ENCODE measurements at regions not wholly inside any gene's neighbourhood (a gene's known extent, or its start where the extent isn't known, plus 50 kb on each side); places are given as distances from the start of the nearest gene placed in this dataset.

GRCh38 chr9:38249587-38250210 is 142.8 kb upstream of the ALDH1B1 start:
- DNase-seq (ENCODE audit: low spot score): no peak

GRCh38 chr9:38249049-38249448 is 143.5 kb upstream of the ALDH1B1 start:
- DNase-seq (ENCODE audit: low spot score): no peak
- 0 out of 2 replicates have a peak, but pooled peaks cover 4% of the 10 kb centered on the region for H3K27me3 ChIP-seq (ENCODE audit: insufficient read depth)
- ATAC-seq: no peak
- no peaks in the 10 kb centered on the region for H3F3A ChIP-seq (replicated peaks; ENCODE audit: low read depth)
- H3K4me2 ChIP-seq: no peak overlapping the region
- Mint-ChIP-seq H3K36me3 (ENCODE audit: low read depth) (no peaks in the 10 kb centered on the region), H3K9me3 (no peaks in the 10 kb centered on the region), H3K4me1 (peaks cover 6% of the 10 kb centered on the region; the same call in 2 of the 3 replicates), H3K27ac (no peak overlapping the region), H3K4me3 (no peak overlapping the region), H3K27me3 (ENCODE audit: insufficient read depth, low read depth, poor library complexity) (peaks cover 10% of the 10 kb centered on the region)
- H3K4me1 ChIP-seq (ENCODE audit: insufficient read depth): no peaks in the 10 kb centered on the region
- no peaks in the 10 kb centered on the region for H3K79me2 ChIP-seq (replicated peaks; ENCODE audit: insufficient read depth)
- no peaks in the 10 kb centered on the region for H4K20me1 ChIP-seq (replicated peaks; ENCODE audit: insufficient read depth)
- H3K9me2 ChIP-seq (ENCODE audit: insufficient read depth): no peaks in the 10 kb centered on the region
- H3K4me3 ChIP-seq: no peak overlapping the region
- no peaks in the 10 kb centered on the region for H3K36me3 ChIP-seq (ENCODE audit: insufficient read depth)
- no peak overlapping the region for H3K27ac ChIP-seq (ENCODE audit: low read depth)
- no peak overlapping the region for H2AFZ ChIP-seq
- no peak for TF ChIP-seq EZH2 (IDR thresholded peaks at IDR 0.05; ENCODE audit: low read depth, unreplicated experiment)
- no peak for TF ChIP-seq REST (IDR thresholded peaks at IDR 0.05; ENCODE audit: unreplicated experiment)
- TF ChIP-seq CREB1 (CRISPR knock-in tag; IDR thresholded peaks at IDR 0.05; ENCODE audit: low read depth): no peak
- TF ChIP-seq, protein P1, sequence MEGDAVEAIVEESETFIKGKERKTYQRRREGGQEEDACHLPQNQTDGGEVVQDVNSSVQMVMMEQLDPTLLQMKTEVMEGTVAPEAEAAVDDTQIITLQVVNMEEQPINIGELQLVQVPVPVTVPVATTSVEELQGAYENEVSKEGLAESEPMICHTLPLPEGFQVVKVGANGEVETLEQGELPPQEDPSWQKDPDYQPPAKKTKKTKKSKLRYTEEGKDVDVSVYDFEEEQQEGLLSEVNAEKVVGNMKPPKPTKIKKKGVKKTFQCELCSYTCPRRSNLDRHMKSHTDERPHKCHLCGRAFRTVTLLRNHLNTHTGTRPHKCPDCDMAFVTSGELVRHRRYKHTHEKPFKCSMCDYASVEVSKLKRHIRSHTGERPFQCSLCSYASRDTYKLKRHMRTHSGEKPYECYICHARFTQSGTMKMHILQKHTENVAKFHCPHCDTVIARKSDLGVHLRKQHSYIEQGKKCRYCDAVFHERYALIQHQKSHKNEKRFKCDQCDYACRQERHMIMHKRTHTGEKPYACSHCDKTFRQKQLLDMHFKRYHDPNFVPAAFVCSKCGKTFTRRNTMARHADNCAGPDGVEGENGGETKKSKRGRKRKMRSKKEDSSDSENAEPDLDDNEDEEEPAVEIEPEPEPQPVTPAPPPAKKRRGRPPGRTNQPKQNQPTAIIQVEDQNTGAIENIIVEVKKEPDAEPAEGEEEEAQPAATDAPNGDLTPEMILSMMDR (conservative IDR thresholded peaks at IDR 0.05; ENCODE audit: low read depth in 2 of 2): no peak
- TF ChIP-seq STAT1 (IDR thresholded peaks at IDR 0.05; ENCODE audit: unreplicated experiment): no peak
- no peak for TF ChIP-seq ZNF331 (CRISPR knock-in tag; IDR thresholded peaks at IDR 0.05; ENCODE audit: low read depth)
- no peak for TF ChIP-seq NANOG (IDR thresholded peaks at IDR 0.05; ENCODE audit: borderline replicate concordance)
- TF ChIP-seq POLR2AphosphoS5 (IDR thresholded peaks at IDR 0.05; ENCODE audit: low read depth): no peak
- TF ChIP-seq, protein P2, sequence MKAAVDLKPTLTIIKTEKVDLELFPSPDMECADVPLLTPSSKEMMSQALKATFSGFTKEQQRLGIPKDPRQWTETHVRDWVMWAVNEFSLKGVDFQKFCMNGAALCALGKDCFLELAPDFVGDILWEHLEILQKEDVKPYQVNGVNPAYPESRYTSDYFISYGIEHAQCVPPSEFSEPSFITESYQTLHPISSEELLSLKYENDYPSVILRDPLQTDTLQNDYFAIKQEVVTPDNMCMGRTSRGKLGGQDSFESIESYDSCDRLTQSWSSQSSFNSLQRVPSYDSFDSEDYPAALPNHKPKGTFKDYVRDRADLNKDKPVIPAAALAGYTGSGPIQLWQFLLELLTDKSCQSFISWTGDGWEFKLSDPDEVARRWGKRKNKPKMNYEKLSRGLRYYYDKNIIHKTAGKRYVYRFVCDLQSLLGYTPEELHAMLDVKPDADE (IDR thresholded peaks at IDR 0.05): no peak

More at GRCh38 chr9:38249587-38250210, 142.8 kb upstream of the ALDH1B1 start:
- H3K4me1 Mint-ChIP-seq: peaks cover 6% of the 10 kb centered on the region; the same call in 2 of the 3 replicates
- Histone ChIP-seq H3F3A (replicated peaks; ENCODE audit: low read depth) (no peaks in the 10 kb centered on the region), H3K9me2 (ENCODE audit: insufficient read depth) (no peaks in the 10 kb centered on the region), H3K27me3 (ENCODE audit: insufficient read depth) (0 out of 2 replicates have a peak, but pooled peaks cover 4% of the 10 kb centered on the region), H2AFZ (no peak overlapping the region), H4K20me1 (replicated peaks; ENCODE audit: insufficient read depth) (no peaks in the 10 kb centered on the region), H3K4me1 (ENCODE audit: insufficient read depth) (no peaks in the 10 kb centered on the region), H3K4me2 (no peak overlapping the region), H3K27ac (ENCODE audit: low read depth) (no peak overlapping the region), H3K79me2 (replicated peaks; ENCODE audit: insufficient read depth) (no peaks in the 10 kb centered on the region), H3K36me3 (ENCODE audit: insufficient read depth) (no peaks in the 10 kb centered on the region), H3K4me3 (no peak overlapping the region)
- no peaks in the 10 kb centered on the region for H3K36me3 Mint-ChIP-seq (ENCODE audit: low read depth)
- no peak overlapping the region for H3K27ac Mint-ChIP-seq
- no peaks in the 10 kb centered on the region for H3K9me3 Mint-ChIP-seq
- H3K4me3 Mint-ChIP-seq: no peak overlapping the region
- no peak for TF ChIP-seq ZNF331 (CRISPR knock-in tag; IDR thresholded peaks at IDR 0.05; ENCODE audit: low read depth)
- TF ChIP-seq, protein P2 (IDR thresholded peaks at IDR 0.05): no peak
- no peak for ATAC-seq
- H3K27me3 Mint-ChIP-seq (ENCODE audit: insufficient read depth, low read depth, poor library complexity): peaks cover 10% of the 10 kb centered on the region

Data from GM23338 (cell line).